GF-D8 (cell line): ENCODE measurements at regions not wholly inside any gene's neighbourhood (a gene's known extent, or its start where the extent isn't known, plus 50 kb on each side); places are given as distances from the start of the nearest gene placed in this dataset.

Experiments used
- DNase-seq: peaks from one replicate; lab custom pipeline; 2025; lab: John Stamatoyannopoulos, UW

- no peak for DNase-seq
Observed at GRCh38 chr20:40589581-40589980, 99.5 kb downstream of the MAFB start.

DNA sequence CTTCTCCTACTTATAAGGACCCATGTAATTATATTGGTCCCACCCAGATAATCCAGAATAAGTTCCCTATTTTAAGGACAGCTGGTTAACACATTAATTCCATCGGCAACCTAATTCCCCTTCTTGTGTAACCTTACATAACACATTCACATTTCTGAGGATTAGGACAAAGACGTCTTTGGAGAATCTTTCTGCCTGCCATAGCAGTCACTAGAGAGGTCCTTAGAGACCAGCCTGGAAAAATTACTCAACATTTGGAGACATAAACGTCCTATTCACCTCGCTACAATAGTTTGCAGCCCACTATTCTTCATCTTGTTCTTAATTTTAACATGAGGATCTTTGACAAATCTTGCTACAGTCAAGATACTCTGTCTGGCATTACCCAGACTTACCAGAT lies 100.1 kb downstream of the MAFB start:
- no peak for DNase-seq

DNA sequence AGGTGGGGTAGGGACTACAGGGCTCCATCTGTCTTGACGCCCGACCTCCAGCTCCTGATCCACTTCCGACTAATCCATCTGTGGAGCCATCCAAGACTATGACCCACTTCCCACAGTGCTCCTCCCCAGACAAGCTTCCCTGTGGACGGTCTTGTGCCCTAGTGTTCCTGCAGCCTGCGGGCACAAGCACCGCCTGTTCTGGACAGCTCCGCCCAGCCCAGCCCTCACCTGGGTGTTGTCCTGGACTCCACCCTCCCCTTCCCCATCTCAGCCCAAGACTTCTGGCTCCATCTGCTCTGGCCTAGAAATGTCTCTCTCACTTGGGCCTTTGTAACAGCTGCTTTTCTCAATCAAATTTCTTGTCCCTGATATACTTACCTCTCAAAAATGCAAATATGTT lies 102.0 kb downstream of the MAFB start:
- no peak for DNase-seq

DNA sequence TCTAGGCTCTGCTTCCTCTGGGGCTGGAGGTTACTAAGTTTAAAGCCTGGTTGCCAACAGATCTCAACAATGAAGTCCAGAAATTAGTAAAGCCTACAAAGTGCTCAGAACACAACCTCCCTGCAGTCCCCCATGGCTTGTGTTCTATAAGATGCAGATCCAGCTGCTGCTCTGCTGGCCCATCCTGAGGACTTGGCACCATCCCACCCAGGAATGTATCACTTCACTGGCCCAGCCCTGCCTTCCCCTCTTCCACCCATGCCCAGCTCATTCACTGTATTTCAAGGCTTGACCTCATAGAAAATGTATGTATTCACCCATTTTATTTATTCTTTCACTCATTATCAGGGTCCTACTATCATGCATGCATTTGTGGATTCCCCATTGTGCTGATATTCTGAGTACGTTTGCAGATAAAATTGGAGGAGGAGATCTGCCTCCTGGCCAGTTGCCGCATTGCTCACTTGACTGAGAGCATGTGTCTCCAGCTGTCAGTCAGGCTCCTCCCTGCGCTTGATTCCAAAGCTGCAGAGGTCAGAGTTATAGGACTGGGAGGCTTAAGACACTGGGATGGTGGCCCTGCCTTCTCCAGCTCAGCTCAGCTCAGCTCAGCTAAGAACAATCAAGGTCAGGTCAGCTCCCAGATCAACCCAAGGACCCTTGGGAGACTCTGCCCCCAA lies 104.8 kb downstream of the MAFB start:
- DNase-seq: no peak

- DNase-seq: no peak
Observed at GRCh38 chr20:40583636-40584035, 105.4 kb downstream of the MAFB start.

GRCh38 chr20:40583205-40583604 lies 105.8 kb downstream of the MAFB start:
- no peak for DNase-seq

DNA sequence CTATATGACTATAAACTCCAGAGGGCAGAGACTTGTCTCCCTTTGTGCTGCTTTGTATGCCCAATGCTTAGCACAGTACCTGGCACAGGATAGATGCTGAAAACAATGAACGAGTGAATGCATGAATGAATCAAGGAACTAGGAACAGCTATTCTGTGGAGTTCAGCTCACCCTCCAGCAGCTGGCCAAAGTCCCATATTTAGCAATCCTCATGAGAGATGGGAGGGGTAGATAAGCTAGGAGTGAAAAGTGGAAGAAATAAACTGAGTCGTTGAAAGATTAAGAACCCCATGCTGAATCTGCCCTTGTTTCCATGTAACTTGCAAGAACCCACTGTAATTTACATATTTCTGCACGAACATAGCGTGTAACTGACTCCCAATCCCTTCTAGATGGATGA lies 106.5 kb downstream of the MAFB start:
- no peak for DNase-seq

DNA sequence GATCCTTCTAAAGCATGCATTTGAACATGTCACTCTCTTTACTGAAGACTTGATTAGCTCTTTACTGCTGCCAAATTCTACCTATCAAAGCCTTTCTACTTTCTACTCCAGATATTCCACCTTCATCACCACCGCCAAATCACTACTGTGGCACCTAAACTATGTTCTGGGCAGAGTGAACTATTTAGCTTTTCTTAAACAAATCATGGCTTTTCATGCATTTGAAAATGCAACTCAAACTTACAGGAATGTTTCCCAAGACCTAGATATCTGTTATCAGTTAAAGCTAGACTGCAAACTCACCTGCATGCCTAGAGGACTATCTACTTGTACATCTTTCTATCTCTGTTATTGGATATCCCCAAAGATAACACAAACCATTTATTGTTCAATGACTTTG lies 109.3 kb downstream of the MAFB start:
- no peak for DNase-seq

GRCh38 chr20:40578961-40579360 lies 110.1 kb downstream of the MAFB start:
- DNase-seq: no peak

- DNase-seq: no peak
Observed at GRCh38 chr20:40575851-40576250, 113.2 kb downstream of the MAFB start.

DNA sequence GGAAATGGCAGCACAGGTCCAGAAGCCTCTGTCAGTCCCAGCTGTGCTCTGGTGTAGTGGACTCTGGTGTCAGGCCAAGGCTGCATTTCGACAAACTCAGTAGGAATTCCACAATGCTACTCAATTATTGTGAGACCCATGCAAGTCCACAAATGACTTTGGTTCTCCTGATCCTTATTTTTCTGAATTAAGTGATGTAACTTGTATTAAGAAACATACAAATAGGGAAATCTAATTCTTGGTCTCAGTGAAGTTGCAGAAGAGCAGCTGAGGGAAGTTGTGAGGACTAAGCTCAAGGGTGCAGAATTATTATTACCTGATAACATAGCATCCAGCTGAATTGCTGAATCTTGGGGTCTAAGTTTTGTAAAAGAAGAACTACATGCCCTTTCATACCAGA lies 116.8 kb downstream of the MAFB start:
- no peak for DNase-seq

- no peak for DNase-seq
Observed at GRCh38 chr20:40571639-40572038, 117.4 kb downstream of the MAFB start.

DNA sequence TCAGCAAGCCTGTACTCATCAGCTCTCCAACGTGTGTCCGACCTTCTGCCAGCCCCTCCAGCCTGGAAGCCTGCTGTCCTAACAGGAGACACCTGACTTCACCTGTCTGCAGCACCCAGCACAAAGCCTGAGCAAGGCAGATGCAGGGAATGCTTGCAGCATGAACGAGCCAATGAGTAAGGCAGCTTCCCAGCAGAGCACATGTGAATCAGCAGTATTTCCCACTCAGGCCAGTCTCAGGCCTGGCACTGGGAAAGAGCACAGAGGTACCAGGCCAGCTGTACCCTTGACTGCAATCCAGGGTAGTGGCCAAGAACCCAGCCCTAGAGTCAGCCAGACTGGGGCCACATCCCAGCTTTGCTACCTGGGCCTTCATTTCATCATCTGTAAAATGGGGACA lies 120.8 kb downstream of the MAFB start:
- DNase-seq: no peak

GRCh38 chr20:40565682-40566040 lies 123.4 kb downstream of the MAFB start:
- no peak for DNase-seq

GRCh38 chr20:40565001-40565681 lies 123.9 kb downstream of the MAFB start:
- DNase-seq: no peak

DNA sequence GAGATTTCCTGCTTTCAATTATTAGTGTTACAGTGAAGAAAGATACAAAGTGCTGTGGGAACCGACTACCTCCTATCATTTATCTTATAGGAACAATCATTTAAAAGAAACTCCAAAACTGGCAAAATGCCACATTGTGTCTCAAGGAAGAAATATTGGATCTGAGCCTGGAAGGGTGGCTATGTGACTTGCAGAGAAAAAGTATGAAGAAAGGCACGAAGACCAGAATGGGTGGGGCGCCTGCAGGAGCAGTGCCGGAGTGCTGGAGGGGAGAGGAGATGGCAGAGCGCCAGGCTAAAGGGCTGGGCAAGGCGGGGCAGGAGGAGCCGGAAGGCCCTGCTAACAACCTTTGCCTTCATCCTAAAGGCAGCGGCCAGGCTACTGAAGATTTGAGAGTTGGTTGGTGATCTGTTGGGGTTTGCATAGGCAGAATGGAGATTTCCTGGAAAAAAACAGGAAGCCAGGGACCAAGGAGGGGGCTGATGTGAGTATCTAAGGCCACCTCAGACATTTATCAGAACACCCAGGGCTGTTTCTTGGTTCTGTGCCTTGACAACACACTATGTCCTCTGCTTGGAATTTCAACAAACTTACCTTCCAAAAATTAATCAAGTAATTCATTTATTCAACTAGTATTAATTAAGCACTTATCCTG lies 125.6 kb downstream of the MAFB start:
- no peak for DNase-seq

GRCh38 chr20:40562031-40562430 lies 127.0 kb downstream of the MAFB start:
- no peak for DNase-seq

DNA sequence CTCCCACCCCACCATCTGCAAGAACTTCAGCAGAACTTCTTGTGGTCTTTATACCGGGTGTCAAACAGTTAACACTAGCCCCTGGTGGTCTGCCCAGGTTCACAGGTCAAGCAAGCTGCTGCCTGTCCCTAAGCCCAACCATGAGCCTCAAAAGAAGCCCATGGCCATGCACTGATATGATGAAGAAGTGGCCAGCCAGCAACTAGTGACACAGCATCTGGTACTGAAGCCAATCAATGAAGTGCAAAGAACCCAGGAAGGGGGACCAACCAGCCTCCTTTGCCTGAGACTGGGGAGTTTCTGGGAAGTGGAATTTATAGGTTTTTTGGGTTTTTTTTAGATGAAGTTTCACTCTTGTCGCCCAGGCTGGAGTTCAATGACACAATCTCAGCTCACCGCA lies 127.8 kb downstream of the MAFB start:
- DNase-seq: no peak

GRCh38 chr20:40558212-40558611 lies 130.8 kb downstream of the MAFB start:
- no peak for DNase-seq

GRCh38 chr20:40551125-40551530 lies 137.9 kb downstream of the MAFB start:
- no peak for DNase-seq

DNA sequence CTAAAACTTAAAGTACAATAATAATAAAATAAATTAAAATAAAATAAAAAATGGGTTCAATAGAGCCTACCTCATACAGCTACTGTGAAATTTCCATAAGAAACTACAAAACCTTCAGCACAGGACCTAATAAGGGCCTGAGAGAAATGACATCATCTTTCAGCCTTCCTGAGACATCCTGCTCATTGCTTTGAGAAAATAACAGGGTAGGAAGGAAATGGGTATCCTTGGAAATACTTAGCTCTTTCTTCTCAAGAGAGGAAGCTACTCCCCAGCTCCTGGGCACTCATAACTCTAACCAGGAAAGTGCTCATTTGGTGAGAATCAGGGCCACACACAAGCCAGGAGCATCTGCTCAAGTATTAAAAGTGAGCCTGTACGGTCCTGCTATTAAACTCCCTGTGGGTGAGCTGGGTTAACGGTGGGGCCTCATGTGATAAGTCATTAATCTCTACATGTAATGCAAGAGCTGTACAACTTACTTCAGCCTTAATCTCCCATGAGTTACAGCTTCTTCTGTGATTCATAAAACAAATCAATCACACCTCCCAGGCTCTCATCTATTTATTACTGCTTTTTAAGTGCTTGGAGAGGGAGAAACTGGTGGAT lies 141.4 kb downstream of the MAFB start:
- DNase-seq: no peak

DNA sequence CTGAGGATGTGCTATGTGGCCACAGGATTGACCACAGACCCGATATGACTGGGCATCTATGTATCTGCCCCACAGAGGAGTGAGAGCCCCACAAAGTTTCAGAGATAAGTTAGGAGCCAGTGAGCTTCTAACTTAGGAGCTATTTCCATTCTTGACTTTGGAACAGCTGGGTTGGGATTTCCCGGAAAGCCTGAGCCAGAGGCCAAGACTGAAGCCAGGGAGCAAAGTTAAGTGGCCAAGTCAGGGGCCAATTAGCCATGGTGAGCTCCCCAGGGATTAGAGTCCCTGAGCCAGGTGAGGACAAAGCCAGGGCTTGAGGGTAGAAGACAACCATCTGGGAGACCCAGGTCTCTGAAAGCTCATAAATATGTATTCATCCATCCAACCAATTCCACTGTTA lies 143.6 kb downstream of the MAFB start:
- no peak for DNase-seq

DNA sequence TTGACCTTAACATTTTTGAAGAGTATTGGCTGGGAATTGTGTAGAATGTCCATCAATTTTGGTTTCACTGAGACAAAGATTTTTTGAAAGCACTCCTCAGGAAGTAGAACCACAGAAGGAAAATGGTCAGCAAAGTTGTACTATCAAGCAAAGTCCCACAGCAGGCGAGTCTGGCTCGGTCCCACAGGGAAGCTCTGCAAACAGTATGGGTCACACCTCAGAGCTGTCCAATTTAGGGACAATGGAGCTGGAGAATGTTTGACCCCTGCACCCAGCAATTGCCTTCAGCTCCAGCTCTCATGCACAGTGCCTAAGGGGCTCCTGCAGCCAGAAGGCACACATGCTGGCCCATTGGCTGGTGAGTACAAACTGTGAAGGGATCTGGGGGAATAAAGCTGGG lies 147.0 kb downstream of the MAFB start:
- no peak for DNase-seq
